GM10266 (cell line): ENCODE measurements at regions not wholly inside any gene's neighbourhood (a gene's known extent, or its start where the extent isn't known, plus 50 kb on each side); places are given as distances from the start of the nearest gene placed in this dataset.

Experiments used
- DNase-seq: peaks from one replicate; pipeline ENCODE4 v3.0.0; 2012; ENCODE audit errors: extremely low spot score
- CTCF ChIP-seq: IDR thresholded peaks from 2 replicates; pipeline ENCODE4 v1.5.1; 2012; ENCODE audit warnings: mild to moderate bottlenecking, low read depth; ENCODE audit not compliant: control insufficient read depth, insufficient read depth; ENCODE audit errors: missing control alignments

- no peak for TF ChIP-seq CTCF
Observed at GRCh38 chr9:111161015-111161415, 122.7 kb upstream of the LPAR1 start.

DNA sequence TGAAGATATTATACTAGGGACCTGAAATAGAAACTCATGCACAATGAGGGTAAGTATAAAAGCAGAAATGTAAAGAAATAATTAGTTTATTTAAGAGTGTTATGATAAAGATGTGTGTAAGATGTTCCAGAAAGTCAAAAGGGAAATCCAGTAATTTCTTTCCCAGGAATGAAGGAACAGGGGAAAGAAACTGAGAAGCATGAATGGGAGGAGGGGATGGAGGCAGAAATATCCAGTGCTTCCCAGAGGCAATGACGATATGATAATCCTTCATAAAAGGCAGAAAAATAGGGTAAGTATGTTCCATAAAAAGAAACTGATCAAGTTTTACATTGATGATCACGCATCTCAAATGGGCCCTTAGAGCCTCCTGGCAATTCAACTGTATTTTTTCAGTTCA, 120.7 kb upstream of the LPAR1 start:
- no peak for DNase-seq

More at GRCh38 chr9:111161015-111161415, 122.7 kb upstream of the LPAR1 start:
- DNase-seq: no peak

GRCh38 chr9:111158363-111158762, 120.1 kb upstream of the LPAR1 start:
- no peak for TF ChIP-seq CTCF
- no peak for DNase-seq

More for the DNA sequence above, 120.7 kb upstream of the LPAR1 start:
- TF ChIP-seq CTCF: no peak

- no peak for DNase-seq
- no peak for TF ChIP-seq CTCF
Observed at GRCh38 chr9:111154081-111154562, 115.9 kb upstream of the LPAR1 start.

DNA sequence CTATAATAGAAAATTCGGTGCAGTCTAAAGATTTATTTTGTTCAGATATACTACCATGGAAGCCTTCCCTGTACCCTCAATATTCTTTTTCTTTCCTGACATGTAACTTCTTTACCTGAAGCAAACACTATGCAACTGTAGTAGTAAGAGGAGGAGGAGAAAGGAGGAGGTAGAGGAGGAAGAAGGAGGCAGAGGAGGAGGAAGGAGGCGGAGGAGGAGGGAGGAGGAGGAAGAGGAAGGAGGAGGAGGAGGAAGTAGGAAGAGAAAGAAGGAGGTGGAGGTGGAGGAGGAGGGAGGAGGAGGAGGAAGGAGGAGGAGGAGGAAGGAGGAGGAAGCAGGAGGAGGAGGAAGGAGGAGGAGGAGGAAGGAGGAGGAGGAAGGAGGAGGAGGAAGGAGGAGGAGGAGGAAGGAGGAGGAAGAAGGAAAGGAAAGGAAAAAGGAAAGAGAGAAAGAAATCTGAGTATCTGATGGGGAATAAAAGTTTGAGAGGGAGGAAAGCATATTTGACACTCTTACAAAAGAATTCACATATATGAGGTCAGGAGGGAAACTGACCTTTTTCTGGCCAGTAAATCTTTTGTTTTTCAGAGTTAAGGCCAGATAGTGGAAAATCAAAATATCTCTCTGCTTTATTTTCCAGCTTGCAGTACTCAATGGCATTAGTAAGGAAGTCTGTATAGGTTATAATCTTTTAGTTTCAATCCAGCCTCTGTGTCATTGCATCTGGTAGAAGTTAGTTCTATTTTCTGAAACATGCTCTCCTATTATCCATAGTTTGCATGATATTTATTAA, 114.5 kb upstream of the LPAR1 start:
- no peak for DNase-seq
- TF ChIP-seq CTCF: no peak

GRCh38 chr9:111151537-111151936, 113.3 kb upstream of the LPAR1 start:
- no peak for TF ChIP-seq CTCF
- no peak for DNase-seq

GRCh38 chr9:111150181-111150580, 111.9 kb upstream of the LPAR1 start:
- no peak for DNase-seq
- TF ChIP-seq CTCF: no peak
